Fibroblast of lung (primary cell): ENCODE measurements at regions not wholly inside any gene's neighbourhood (a gene's known extent, or its start where the extent isn't known, plus 50 kb on each side); places are given as distances from the start of the nearest gene placed in this dataset.

ENCODE experiments used
- CTCF ChIP-seq, 2 donors: IDR thresholded peaks in 1 of 2; conservative IDR thresholded peaks in 1 of 2; 1 replicate in 1 of 2; 2 replicates in 1 of 2; pipeline ENCODE4 v1.5.1; 2011 to 2012; ENCODE audit warnings: low read length in 2 of 2, control low read depth in 1 of 2, inconsistent platforms in 1 of 2, low read depth in 1 of 2, mild to moderate bottlenecking in 1 of 2
- EZH2 ChIP-seq: IDR thresholded peaks from 2 replicates; pipeline ENCODE4 v1.5.1; 2012; ENCODE audit warnings: low read length, control low read depth, mild to moderate bottlenecking; ENCODE audit errors: missing control alignments

- TF ChIP-seq CTCF (conservative IDR thresholded peaks at IDR 0.05 in 1 of 2, IDR thresholded peaks at IDR 0.05 in 1 of 2; ENCODE audit: low read depth in 1 of 2, low read length in 2 of 2) (no peak), EZH2 (no peak)
Measured at GRCh38 chr1:195941314-195941713, 666.9 kb downstream of the KCNT2 start.
